ENCODE measurements at regions not wholly inside any gene's neighbourhood (a gene's known extent, or its start where the extent isn't known, plus 50 kb on each side); places are given as distances from the start of the nearest gene placed in this dataset.
A peak's percentile ranks its signal among the peaks of the same experiment; 100 is the strongest.

DNA sequence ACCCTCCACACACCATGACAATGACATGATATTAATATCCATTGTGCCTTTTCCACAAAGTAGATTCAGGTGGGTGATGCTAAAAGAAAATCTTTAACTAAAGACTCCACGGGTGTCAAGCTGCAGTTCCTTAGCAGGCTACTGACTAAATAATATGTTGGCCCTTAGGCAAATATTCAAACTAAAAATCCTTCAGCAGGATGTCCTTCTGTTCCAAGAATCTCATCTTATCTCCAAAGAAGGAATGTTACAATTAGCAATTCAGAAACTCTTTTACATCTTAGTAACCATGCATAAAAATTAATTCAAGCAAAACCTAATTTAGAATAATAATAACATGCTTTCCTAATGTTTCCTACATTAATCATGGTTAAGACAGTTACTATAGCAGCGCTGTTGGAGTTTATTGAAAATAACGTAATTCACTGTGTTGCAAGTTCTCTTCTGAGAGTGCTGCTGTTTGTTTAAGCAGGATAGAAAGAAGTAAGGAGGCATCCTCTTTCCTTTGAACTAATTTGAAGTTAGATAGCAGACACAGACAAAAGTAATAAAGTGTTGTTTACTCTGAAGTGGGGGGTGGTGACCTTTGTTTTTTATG lies 414.8 kb upstream of the CDH4 start:
- TF ChIP-seq, protein P1, sequence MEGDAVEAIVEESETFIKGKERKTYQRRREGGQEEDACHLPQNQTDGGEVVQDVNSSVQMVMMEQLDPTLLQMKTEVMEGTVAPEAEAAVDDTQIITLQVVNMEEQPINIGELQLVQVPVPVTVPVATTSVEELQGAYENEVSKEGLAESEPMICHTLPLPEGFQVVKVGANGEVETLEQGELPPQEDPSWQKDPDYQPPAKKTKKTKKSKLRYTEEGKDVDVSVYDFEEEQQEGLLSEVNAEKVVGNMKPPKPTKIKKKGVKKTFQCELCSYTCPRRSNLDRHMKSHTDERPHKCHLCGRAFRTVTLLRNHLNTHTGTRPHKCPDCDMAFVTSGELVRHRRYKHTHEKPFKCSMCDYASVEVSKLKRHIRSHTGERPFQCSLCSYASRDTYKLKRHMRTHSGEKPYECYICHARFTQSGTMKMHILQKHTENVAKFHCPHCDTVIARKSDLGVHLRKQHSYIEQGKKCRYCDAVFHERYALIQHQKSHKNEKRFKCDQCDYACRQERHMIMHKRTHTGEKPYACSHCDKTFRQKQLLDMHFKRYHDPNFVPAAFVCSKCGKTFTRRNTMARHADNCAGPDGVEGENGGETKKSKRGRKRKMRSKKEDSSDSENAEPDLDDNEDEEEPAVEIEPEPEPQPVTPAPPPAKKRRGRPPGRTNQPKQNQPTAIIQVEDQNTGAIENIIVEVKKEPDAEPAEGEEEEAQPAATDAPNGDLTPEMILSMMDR (IDR thresholded peaks at IDR 0.05; ENCODE audit: low read depth, low read length) = no peak
- ChIA-PET POLR2A (no interaction called here), CTCF (no interaction called here)
- no peaks in the 10 kb centered on the region for H3K27me3 ChIP-seq (ENCODE audit: control insufficient read depth, insufficient read depth, low read length)
- no peak for DNase-seq (ENCODE audit: low read depth, low spot score)
- no peaks in the 10 kb centered on the region for H3K9me3 ChIP-seq (ENCODE audit: control insufficient read depth, insufficient read depth, low read length)
- no peak overlapping the region for H3K4me3 ChIP-seq (ENCODE audit: low read depth, low read length)
- H3K27ac ChIP-seq (ENCODE audit: low read depth, low read length) = no peak overlapping the region

DNA sequence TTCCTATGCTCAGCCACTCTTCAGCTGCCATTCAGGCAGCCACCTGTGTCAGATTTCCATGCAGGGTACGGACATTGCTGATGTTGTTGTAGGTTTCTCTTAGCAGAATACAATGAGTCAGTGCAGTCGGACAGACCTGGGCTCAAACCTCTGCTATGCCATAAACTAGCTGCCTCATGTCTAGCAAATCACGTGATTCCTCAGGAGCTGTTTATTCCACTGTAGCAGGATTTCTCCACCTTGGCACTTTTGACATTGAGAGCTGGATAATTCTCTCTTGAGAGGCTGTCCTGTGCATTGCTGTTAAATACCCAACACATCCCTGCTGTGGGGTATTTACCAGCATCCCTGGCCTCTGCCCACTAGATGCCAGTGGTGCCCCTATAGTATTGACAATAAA lies 413.8 kb upstream of the CDH4 start:
- Histone ChIP-seq H3K4me3 (ENCODE audit: low read depth, low read length) (no peak overlapping the region), H3K9me3 (ENCODE audit: control insufficient read depth, insufficient read depth, low read length) (no peaks in the 10 kb centered on the region), H3K27me3 (ENCODE audit: control insufficient read depth, insufficient read depth, low read length) (no peaks in the 10 kb centered on the region), H3K27ac (ENCODE audit: low read depth, low read length) (no peak overlapping the region)
- TF ChIP-seq, protein P1 (IDR thresholded peaks at IDR 0.05; ENCODE audit: low read depth, low read length) = no peak
- no peak for DNase-seq (ENCODE audit: low read depth, low spot score)
- CTCF ChIA-PET = interaction anchor here (1.0 kb wide), 1 partner anchor 391 kb away, joined by 3 read pairs; no protein-coding TSS in a partner anchor
- POLR2A ChIA-PET = no interaction called here

DNA sequence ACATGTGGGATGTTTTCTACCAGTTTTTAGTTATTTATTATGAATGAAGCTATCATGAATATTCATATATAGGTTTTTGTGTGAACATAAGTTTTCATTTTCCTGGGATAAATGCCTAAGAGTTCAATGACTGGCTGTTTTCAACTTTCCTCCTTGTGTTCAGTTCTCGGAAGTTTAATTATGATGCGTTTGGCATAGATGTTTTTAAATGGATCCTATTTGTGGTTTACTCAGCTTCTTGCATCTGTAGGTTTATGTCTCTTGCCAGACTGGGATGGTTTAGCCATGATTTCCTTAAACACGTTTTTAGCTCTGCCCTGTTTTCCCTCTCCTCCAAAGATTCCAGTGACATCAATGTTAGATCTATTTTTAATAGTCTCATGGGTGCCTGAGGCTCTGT lies 411.1 kb upstream of the CDH4 start:
- POLR2A ChIA-PET = no interaction called here
- Histone ChIP-seq H3K27ac (ENCODE audit: low read depth, low read length) (no peak overlapping the region), H3K9me3 (ENCODE audit: control insufficient read depth, insufficient read depth, low read length) (no peaks in the 10 kb centered on the region), H3K4me3 (ENCODE audit: low read depth, low read length) (no peak overlapping the region), H3K27me3 (ENCODE audit: control insufficient read depth, insufficient read depth, low read length) (peaks cover 2% of the 10 kb centered on the region)
- TF ChIP-seq, protein P1 (IDR thresholded peaks at IDR 0.05; ENCODE audit: low read depth, low read length) = no peak
- no peak for DNase-seq (ENCODE audit: low read depth, low spot score)
- CTCF ChIA-PET = no interaction called here

DNA sequence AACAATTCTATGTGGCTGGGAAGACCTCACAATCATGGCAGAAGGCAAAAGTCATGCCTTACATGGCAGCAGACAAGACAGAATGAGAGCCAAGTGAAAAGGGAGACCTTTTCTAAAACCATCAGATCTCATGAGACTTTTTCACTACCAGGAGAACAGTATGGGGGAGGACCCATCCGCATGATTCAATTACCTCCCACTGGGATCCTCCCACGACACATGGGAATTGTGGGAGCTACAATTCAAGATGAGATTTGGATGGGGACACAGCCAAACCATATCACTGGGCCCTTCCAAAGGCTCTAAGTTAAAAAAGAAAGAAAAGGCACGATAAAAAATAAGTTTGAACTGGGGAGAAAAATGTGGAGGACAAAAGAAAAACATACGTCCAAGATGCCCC lies 406.9 kb upstream of the CDH4 start:
- no peak for DNase-seq (ENCODE audit: low read depth, low spot score)
- peaks cover 2% of the 10 kb centered on the region for H3K27me3 ChIP-seq (ENCODE audit: control insufficient read depth, insufficient read depth, low read length)
- H3K9me3 ChIP-seq (ENCODE audit: control insufficient read depth, insufficient read depth, low read length) = no peaks in the 10 kb centered on the region
- ChIA-PET POLR2A (no interaction called here), CTCF (no interaction called here)
- TF ChIP-seq, protein P1 (IDR thresholded peaks at IDR 0.05; ENCODE audit: low read depth, low read length) = no peak
- H3K4me3 ChIP-seq (ENCODE audit: low read depth, low read length) = no peak overlapping the region
- H3K27ac ChIP-seq (ENCODE audit: low read depth, low read length) = no peak overlapping the region

DNA sequence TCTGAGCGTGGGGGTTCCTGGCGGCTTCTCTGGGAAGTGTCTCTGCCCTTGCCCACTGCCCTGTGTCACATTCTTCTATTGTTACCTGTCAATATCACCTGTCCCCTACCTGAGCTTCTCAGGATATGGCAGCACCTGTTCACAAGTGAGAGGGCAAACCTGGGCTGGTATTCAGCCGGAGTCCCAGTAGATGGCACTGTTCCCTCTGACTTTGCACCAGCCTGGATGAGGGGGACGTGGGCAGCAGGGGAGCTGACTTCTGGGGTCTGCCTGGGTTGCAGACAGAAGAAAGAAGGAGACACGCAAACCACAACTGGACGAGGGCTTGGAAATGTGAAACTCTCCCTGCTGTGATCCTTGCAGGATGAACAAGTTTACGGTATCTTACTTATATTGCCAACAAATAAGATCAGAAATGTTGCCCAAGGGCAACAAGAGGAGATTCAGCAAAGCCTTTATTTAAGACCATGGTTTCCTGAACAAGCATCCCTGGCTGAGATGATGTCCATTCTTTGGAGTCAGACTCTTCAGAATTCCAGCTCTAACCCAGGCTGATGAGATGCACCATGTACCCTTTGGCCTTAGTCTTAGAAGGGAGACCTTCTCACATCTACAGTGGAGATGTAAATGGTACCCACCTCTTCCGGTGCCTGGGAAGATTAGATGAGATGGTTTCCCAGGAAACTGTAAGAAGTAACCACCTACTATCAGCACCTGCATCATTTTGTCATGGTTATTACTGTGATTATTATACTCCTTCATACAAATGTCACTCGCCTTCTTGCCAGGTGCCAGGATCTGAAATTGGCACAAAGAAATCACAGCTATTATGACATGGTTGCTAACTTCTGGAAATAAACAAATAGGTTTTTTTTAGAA lies 400.0 kb upstream of the CDH4 start:
- Histone ChIP-seq H3K27me3 (ENCODE audit: control insufficient read depth, insufficient read depth, low read length) (no peaks in the 10 kb centered on the region), H3K9me3 (ENCODE audit: control insufficient read depth, insufficient read depth, low read length) (no peaks in the 10 kb centered on the region), H3K4me3 (ENCODE audit: low read depth, low read length) (no peak overlapping the region), H3K27ac (ENCODE audit: low read depth, low read length) (no peak overlapping the region)
- TF ChIP-seq, protein P1 (IDR thresholded peaks at IDR 0.05; ENCODE audit: low read depth, low read length) = peak; percentile 50
- ChIA-PET CTCF (interaction anchor here (1.0 to 1.7 kb wide), 7 partner anchors 9 to 1044 kb away, joined by 3 to 5 read pairs (median 3); no protein-coding TSS in a partner anchor), POLR2A (interaction anchor here (0.6 kb wide), 1 partner anchor 266 kb away, joined by 5 read pairs; no protein-coding TSS in a partner anchor)
- DNase-seq (ENCODE audit: low read depth, low spot score) = no peak

Measured in AG04450 (cell line).